Activated CD4-positive, alpha-beta T cell treated with anti-CD3 and anti-CD28 coated beads, Interleukin-10, Interleukin-2, amounts not matched to agents 100 ng/mL and 50 ng/mL, durations not matched to agents 16 hours and 8 hours (primary cell): ENCODE measurements at regions not wholly inside any gene's neighbourhood (a gene's known extent, or its start where the extent isn't known, plus 50 kb on each side); places are given as distances from the start of the nearest gene placed in this dataset.

Experiments
- DNase-seq: peaks from one replicate; pipeline ENCODE4 v3.0.0-alpha.2; 2020

- DNase-seq, result peak; percentile 79
Observed at GRCh38 chrX:39577985-39578869, 519.5 kb downstream of the BCOR start.

DNA sequence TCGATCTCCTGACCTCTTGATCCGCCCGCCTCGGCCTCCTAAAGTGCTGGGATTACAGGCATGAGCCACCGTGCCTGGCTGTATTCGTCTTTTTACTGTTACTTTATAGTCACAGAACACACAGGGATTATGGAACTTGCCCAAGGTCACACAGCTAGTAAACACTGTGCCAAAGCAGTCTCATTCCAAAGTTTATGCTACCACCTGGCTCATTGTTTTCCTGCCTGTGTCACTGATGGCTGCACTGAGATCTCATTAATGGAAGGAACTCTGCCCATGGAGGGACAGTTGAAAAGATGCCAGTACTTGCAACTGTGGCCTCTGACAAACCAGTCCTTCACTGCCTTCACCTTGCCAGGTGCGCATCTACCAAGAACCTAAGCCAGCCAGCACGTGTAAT, 517.7 kb downstream of the BCOR start:
- no peak for DNase-seq

DNA sequence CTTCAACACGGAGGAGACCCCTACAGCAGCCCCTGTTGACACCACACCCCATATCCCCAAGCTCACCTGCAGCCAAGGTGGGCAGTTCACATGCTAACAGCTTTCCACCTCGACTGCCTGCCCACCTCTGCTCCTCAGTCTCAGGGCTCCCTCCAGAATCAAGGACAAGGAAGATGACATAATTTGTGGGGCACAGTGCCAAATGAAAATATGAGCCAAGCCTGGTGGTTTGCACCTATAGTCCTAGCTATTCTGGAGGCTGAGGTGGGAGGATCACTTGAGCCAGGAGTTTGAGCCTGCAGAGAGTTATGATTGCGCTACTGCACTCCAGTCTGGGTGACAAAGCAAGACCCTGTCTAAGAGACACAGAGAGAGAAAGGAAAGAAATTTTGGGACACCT, 516.3 kb downstream of the BCOR start:
- no peak for DNase-seq

DNA sequence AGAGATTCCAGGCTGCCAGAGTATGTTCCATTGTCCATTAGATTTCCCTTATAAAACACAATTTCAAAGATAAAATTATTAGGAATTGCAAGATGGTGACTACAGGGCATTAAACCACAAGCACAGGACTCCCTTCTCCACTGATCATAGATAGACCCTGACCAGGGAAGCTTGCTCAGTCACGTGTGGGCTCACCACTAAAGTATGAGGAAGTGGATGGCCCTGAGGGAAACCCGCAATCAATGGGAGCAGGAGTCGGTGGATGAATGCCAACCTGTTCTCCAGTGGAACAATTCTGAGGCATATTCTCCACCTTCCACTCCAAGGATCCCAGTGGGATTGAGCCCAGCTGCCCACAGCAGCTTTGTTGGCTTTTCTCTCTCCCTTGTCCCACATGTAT, 515.7 kb downstream of the BCOR start:
- no peak for DNase-seq

DNA sequence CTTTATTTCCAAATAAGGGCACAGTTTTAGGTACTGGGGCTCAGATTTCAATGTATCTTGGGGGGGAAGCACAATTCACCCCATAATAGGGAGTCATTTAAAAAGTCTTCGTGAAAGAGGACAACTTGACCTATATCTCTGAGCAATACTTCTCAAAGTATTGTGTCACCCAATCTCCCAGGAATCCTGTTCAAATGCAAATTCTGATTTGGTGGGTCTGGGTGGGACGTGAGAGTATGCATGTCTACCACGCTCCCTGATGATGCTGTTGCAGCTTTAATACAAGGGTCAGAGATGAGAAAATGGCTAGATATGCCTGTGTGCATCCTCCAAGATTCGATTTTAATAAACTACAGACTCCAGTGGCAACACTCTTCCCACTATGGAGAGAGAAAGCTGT, 514.8 kb downstream of the BCOR start:
- no peak for DNase-seq

DNA sequence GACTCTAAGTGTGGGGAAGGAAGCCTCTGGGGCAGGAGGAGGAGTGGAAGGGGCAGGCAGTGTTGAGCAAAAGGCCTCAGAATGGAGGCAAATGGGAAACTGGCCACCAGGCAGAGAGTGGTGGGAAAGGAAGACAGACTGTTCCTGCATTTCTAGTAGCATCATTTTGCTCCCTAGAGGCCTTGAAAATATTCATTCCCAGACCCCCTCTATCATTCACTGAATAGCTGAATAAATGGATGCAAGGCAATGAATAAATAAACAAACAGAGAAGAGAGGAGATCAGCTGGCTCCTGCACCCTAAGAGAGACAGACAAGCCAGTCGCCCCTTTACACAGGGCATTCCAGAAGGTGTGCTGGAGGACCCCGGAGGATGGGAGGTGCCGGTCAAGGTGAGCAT, 511.9 kb downstream of the BCOR start:
- no peak for DNase-seq

GRCh38 chrX:39586359-39586758, 511.4 kb downstream of the BCOR start:
- DNase-seq, result no peak

GRCh38 chrX:39591099-39591498, 506.7 kb downstream of the BCOR start:
- DNase-seq, result no peak

GRCh38 chrX:39592776-39593175, 505.0 kb downstream of the BCOR start:
- no peak for DNase-seq

- peak; percentile 26 for DNase-seq
Observed at GRCh38 chrX:39595977-39596376, 501.8 kb downstream of the BCOR start.

DNA sequence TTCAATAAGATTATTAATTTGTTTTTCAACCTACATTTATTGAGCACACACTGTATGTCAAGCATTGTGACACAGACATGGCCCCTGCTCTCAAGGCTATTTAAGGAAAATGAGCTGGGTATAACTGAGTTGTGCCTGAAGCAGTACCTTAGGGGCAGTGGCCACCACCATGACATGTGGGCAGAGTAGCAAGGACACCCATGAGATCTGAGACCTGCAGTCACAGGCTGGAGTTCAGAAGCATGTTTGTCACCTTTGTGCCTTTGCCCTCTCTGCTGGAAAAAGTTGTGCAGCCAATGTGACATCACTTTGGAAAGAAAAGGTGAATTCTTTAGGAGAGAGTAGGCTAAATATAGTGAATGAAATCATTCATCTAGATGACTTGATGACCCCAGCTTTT, 501.3 kb downstream of the BCOR start:
- no peak for DNase-seq

- DNase-seq, result no peak
Observed at GRCh38 chrX:39599339-39599738, 498.4 kb downstream of the BCOR start.

GRCh38 chrX:39600222-39600621, 497.5 kb downstream of the BCOR start:
- DNase-seq, result no peak

- no peak for DNase-seq
Observed at GRCh38 chrX:39601231-39602177, 496.3 kb downstream of the BCOR start.

GRCh38 chrX:39602195-39602594, 495.6 kb downstream of the BCOR start:
- DNase-seq, result no peak

DNA sequence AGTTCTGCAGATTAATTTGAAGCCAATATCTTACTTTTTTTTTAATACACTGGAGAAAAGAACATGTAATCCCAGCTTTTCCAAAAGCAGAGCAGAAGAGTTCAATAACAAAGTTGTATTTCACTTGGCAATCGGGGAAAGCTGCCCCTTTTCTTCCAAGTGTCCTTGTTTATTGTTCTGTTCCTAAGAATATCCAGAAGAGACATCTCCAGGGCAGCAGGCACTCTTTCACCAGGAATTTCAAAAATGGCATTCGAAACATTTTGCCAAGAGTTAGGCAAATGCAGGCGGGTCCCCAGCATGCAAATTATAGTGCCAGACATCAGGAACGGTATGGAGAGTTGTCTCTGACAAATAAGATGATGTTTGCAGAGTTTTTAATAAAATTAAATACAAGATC, 494.5 kb downstream of the BCOR start:
- DNase-seq, result no peak

GRCh38 chrX:39605183-39605582, 492.6 kb downstream of the BCOR start:
- DNase-seq, result no peak

DNA sequence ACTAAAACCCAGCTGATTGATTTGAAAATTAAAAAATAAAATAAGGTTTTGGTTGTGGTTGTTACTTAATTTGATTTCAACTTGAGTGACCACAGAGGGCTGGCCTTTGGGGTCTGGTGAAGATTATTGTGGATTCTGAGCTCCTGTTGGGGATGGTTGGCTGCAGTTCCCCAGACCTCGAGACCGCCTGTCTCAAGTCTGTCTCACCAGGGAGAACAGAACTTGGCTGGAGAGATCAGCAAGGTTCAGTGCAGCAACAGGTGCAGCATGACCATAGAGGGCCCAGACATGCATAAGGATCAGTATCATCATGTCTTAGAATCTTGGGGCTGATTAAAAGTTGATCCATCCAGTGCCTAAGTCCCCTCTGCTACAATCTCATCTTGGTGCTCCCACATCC, 491.9 kb downstream of the BCOR start:
- no peak for DNase-seq

DNA sequence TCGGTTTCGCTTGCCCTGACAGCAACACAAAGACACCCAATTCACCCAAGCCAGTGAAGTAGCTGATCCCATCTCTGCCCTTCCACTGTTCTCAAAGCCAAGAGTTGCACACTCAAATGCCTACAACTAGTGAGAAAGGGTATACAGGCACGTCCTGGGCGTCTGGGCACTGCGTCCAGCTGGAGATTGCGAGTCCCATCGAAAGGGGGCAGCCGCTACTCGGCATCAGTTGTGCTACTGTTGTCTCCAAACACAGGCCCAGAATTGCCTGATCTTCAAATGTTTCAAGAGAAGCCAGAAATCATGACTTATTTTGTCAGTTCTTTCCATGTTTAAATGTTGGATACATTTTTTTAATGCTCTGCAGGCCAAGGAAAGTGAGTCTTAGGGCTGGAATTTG, 487.8 kb downstream of the BCOR start:
- DNase-seq, result no peak

DNA sequence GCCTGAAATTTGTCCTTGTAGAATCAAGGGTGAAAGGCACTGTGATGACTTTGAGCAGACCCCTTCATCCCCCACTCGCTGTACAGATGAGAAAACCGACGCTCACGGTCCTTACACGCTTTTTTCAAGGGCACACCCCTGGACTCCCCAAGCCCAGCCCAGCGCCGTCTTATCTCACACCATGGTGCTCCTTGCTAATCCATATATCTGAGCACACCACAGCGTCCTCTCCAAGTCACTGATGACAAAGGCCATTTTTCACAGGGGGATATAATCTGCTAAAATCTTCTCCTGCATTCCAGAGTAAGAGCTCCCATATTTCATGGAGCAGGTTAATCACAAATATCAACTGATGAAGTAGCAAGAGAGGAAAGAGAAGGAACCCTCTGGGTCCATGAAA, 486.3 kb downstream of the BCOR start:
- DNase-seq, result no peak

- no peak for DNase-seq
Observed at GRCh38 chrX:39613482-39613995, 484.2 kb downstream of the BCOR start.

- peak; percentile 62 for DNase-seq
Observed at GRCh38 chrX:39613997-39614679, 483.6 kb downstream of the BCOR start.

GRCh38 chrX:39614680-39614998, 483.1 kb downstream of the BCOR start:
- no peak for DNase-seq
